EL (cell line): ENCODE measurements at regions not wholly inside any gene's neighbourhood (a gene's known extent, or its start where the extent isn't known, plus 50 kb on each side); places are given as distances from the start of the nearest gene placed in this dataset.
A peak's percentile ranks its signal among the peaks of the same experiment; 100 is the strongest.

Experiments
- DNase-seq: peaks from one replicate; pipeline ENCODE4 v3.0.0-alpha.2; 2016

DNA sequence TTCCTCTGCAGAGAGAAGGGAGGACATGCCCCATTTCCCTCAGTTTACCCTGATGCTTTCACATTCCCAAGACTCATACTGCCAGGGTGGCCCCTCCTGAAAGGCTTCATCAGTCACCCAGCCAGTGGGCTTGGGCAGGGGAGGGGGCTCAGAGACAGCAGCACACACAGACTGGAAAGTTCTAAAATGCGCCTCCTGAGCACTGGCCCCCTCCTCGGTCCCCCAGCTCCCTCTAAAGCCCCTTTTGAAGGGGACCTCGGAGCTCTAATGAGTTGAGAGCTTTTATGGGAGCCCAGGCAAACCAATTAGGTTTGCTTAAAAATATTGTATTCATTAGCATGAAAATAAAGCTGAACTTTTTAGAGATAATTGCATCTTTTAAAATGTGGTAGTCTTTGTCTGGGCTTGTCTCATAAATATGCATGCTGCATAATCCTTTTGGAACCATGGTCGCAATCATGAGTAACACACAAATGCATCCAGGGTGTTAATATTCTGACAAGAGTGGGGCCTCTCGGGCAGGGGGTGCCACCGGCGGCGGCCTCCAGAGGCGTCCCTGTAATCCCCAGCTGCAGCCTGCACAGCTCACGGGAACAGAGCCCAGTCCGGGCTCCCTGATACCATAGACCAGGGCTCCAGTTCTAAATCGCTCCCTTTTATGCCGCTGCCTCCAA is 78.5 kb downstream of the RPLP1 start:
- DNase-seq: no peak

DNA sequence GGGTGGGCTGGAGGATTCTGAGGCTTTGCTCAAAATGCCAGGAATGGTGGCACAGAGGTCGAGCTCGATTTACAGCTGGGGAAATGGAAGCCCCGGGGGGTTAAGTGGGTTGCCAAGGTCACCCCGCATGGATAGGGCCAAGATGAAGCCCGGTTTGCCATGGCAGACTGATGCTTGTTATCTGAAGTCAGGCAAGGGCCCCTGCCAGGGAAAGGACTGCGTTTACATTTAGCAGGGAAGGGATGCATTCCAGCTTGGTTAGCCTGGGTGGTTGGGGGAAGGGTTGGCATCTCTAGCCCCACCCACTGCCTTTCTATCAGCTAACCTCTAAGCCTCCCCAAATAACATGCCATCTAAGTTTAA is 79.0 kb downstream of the RPLP1 start:
- no peak for DNase-seq

DNA sequence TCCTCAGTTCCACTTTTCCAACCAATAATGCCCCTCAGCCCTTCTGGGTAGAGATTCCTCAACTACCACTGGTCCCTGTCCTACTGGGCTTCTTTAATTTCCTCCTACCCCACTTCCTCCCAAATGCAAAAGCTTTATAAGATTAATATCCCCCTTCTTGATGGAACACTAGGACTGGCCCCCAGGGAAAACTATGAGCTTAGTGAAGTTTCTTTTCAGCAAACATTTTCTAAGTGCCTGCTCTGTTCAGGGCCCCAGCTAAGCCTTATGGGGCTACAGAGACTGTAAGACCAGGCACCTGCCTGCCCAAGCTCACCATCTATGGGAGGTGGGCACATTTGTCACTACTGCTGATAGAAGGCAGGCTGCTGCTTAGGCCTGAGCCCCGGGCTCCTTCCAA is 79.4 kb downstream of the RPLP1 start:
- DNase-seq: no peak

DNA sequence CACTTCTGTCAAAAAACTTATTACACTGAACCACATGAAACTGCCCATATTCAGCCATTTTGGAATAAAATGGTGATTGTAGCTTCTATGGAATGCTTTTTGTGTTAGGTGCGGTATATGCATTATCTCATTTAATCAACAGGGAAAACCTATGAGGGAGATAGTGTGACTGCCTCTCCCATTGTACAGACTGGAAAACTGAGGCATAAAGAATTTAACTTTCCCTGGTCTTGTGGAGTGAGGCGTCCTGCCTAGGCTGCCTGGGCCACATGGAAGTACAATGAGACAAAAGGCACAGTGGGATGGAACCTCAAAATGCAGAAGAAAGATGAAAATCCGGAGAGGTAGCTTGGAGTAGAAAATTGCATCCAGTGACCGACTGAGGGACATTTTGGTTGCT is 80.2 kb downstream of the RPLP1 start:
- no peak for DNase-seq

DNA sequence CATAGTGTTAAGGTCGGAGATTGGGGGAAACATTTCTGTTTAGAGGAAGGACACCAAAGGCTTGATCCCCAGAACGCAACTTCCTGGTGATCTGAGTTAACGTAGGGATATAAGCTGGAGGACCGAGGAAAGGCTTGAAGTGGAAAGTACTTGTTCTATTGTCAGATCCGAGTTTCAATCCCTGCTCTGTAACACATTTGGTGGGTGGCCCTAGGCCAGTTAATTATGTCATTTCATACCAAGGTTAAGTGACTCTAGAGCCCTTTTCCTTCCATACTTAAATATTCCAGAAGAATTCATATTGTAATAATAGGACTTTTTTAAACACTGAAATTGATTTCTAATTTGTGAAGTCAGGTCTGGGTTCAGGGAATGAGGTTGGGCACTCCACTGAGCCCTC is 80.9 kb downstream of the RPLP1 start:
- no peak for DNase-seq

DNA sequence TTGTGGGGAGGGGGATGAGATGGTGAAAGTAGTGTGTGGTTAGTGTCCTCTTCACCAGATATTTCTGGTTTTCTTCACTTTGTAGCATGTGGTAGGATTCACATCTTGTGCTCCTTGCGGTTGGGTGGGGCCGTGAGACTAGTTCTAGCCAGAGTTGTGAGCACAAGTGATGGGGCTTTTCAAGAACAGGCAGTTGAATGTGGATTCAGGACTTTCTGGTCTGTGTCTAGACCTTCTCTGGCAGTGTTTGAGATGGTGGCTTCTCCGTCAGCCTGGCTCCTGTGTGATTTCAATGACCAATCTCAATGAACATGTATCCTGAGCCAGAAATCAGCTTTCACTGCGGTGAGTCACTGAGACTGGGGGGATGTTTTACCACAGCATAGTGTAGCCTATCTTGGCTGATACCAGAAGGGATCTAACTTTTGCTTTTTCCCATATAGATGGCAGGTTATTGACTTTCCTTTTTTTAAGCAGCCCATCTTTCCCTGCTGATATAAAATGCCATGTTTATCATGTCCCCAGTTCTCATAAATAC is 82.6 kb downstream of the RPLP1 start:
- peak; percentile 67 for DNase-seq

DNA sequence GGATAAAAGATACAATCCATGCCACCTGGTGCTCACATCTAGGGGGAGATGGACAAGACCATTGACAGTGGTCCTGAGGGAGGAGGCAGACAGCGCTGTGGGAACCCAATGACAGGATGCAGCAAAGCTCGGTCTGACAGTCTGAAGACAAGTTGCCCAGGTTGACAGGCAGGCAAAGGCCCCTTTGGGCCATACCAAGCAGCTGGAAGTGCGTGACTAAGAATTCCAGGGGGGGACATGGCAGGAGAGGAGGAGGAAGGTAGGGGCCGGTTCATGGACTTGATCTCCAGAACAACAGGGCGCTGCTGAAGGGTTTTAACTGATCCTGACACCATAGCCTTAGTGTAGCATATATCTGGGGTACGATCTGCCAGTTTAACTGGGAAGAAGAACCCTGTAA is 83.4 kb downstream of the RPLP1 start:
- no peak for DNase-seq

DNA sequence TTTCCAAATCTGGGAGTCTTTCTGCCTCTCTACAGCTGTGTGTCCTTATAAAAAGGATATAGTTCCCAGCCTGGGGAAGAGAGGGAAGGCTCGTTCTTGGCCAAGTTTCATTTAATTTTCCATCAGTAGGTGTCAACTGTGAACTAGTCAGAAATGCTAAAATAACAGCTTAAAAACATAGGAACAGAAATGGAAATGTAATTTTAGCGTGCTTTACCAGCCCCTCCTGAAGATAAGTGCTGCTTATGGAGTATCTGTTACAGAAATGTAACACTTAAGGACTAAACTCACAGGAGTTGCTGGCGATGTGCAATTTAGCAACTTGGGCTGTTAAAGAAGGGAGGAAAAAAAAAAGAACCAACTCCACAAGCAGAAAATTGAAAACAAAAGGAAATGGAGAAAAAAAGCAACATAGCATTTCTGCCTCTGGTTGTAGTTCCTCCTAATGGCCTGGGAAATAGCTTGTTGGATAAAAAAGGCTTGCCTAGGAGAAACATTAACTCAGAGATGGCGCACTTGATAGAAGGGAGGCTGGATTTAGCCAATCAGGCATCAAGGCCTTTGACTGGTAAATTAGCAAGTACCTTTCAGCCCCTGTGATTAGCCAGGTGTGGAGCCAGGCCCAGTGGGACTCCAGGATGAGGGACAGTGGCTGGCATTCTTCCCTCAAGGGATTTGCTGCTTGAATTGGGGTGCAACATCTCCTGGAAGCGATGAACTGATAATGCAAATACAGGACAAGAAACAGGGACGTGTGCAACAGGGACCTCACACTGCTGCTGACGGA is 84.3 kb downstream of the RPLP1 start:
- DNase-seq: no peak

DNA sequence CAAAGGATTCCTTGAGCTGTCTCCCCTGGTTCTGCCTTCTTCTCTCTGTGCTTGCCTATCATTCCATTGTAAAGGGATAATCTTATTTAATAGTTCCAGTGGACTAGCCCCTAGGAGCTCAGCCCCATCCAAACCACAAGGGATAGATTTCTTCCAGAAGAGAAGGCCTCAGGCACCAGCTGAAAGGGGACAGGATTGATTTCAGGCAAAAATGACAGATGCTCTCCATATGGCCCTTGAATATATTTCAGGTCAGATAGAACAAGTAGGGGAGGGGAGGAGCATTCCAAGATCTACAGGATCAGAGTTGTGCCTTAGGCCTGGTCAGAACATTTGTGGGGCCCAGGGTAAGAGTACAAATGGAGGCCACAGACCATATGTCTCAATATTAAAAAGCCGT is 85.3 kb downstream of the RPLP1 start:
- no peak for DNase-seq

DNA sequence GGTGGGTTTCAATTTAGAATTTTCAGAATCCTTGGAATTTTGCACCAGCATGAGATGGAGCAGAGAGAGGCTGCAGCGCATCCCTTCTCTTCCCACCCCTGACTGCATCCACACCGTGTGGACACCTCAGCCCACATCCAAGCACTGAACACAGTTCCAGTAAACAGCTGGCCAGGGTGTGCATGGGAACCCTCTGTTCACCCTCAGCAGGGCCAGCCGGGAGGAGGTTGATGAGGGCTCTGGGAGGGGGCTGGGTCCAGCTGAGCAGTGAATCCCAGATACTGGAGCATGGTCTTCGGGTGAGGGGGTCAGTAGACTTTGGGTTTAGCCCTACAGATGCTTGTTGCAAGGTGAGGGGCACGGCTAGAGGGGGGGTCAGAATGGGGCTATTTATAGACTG is 85.8 kb downstream of the RPLP1 start:
- no peak for DNase-seq

DNA sequence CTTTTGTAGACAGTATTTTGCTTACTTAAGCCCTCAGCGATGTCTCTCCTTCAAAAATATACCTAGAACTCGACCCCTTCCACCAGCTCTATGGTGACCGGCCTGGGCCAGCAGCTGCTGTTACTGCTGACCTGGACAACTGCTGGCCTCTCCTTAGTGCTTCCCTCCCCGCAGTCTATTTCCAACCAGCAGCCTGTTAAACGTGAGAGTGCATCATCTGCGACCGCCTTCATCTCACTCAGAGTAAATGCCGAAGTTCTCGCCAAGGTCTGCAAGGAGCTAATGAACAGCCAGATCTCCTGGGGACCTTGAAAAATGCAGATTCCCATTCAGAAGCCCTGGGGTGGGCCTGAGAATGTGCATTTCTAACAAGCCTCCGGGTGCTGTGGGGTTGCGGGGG is 86.7 kb downstream of the RPLP1 start:
- no peak for DNase-seq

DNA sequence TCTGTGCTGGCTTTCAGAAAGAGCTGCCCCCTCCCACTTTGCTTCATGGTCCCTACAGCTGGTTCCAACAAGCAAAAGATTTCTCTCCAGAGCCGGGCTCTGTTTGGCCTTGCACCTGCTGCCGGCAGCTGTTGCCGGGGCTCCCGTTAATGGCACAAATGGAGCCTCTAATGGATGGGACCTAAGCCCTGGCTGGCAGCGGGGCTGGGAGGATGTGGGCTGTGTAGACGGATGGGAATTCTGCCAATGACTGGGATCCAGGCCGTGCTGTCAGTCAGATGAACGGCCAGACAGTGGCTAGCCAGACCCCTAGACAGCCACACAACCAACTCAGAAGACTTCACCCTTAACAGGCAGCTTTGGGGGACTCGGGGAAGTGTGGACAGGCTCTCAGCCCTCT is 88.0 kb downstream of the RPLP1 start:
- DNase-seq: no peak

DNA sequence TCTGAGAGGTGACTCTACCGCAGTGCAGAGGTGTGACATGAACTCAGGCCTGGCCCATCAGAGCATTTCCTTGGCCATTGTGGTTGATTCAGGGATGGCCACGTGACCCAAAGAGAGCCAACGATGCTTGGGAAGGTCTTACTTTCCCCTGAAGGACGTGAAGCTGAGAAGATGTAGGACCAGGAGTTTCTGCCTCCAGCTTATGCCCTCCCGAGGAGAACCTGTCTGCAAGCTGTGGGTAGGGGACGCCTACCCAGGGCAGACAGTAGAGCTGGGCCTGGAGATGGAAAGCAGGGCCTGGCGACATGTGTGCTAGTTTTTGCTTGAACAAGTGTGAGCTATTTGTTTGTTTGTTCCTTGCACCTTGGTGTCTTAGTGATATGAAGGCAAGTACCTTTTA is 89.4 kb downstream of the RPLP1 start:
- DNase-seq: no peak

DNA sequence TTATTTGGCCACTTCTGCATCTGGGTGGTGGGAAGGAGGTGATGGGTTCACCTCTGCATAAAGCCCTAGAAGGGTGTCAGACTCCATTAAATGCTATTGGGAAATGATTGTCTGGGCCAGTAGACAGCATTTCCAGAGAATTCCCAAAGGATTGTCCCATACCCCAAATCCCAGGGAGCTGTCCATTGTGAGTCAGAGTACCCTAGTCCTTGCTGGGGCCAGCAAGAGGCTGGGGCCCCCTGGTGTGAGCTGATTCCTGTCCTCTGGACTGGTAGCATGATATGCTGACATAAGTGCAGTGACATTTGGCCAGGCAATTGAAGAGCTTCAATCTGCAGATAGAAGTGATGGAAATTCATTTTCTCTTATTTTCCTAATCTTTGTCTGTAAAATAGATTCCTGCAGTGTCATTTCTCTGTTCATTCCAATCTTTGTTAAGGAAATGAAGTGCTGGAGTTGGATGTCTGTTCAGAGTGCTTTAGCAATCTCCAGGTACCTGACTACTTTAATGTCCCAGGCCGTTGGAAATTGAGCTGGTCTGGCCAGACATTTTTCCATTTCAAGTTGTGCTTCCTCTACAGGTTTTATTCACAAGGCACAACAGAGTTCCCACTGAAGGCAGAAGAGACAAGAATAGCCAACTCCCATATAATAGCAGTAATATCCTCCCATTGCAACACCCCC is 91.2 kb downstream of the RPLP1 start:
- DNase-seq: no peak

DNA sequence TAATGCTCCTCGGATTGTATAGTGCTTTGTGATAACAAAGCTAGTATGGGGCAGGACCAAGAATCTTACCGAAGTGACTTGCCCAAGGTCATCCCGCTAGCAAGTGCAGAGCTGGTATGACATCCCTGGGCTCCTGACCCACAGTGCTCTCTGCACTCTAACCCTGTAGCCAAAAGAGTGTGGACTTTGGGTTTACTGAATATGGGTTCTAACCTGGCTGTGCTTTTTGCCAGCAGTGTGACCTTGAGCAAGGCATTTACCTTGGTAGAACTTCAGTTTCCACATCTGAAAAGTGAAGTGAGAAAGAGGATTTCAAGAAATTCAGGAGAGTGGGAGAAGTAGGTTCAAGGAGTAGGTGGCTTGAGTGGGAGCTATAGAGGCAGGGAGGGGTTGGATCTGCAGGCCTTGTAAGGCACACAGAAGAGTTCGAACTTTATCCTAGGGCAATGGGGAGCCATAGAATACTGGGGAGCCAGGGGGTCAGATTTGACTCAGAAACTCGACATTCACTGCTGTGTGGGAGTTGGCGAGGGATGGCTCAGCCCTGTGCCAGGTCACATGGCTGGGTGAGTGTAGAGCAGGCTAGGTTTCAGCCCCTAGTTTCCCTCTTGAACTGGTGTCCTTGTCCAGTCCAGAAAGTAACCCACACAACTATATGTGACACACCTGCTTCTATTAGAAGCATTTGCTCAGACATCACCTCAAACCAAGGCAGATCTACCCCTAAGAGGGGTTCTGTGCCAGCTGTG is 91.9 kb downstream of the RPLP1 start:
- DNase-seq: no peak

DNA sequence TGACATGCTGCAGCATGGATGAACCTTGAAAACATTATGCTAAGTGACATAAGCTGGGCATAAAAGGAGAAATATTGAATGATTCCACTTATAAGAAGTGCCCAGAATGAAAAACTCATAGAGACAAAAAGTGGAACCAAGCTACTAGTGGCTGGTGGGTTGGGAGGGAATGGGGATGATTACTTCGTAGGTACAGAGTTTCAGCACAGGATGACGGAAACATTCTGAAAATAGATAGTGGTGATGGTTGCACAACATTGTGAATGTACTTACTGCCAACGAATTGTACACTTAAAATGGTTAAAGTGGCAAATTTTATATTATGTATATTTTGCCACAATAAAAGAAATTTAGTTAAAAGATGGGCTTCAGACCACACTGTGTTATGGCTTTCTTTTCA is 93.6 kb downstream of the RPLP1 start:
- no peak for DNase-seq

DNA sequence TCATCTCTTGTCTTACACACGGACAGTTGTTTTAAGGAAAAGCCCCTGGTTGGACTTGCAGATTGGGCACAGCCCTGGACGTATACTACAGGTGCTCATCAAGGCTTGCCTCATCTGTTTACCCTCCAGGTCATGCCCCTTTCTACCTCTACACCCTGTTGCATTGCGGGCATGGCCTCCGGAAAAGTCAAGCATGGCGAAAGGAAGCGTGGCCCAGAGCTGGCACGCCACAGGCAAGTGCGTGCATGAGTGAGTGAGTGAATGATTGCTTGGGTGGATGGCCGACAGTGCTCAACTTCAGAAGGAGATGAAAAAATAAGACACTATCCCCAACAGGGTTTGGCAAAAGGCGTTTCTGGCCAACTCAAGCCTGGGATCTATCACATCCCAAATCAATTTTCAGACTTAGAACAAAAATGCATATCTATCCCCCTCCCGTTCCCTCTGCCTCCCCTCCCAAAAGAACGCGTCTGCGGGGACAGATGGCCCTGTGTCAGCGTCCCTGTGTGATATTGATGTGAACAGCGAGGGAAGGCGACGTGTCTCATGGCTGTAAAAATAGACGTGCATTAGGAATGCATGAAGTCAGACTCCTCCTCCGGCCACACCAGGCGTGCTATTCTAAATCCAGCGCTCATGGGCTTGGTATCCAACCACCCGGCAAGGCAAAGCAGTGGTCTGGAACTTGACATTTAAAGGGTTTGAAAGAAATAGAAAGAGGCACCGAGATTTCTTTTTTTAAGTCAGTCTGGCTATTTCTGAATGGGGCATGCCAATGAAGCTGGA is 96.0 kb downstream of the RPLP1 start:
- DNase-seq: no peak

DNA sequence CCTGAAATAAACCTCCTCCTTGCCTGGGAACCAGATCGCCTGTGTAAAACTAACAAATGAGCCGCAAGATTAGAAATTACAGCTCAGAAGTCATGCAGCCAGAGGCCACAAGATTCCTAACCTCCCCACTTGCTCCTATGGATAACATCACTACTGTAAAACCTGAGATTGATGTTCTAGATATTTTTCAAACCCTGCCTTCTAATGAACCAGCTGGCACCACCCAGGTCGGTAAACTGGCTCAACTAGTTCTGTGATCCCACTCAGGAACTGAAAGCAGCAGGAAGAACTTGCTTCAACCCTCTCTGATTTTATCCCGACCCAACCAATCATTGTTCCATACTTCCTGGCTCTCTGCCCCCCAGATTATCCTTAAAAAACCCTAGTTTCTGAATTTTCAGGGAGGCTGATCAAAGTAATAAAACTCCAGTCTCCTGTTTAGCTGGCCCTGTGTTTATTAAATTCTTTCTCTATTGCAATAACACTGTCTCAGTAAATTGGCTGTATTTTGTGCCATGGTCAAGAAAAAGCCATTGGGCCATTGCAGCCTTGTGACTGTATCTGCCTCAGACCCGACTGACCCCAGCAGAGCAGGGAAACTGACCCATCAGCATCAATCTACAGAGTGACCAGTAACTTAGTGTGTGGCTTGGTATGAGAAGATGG is 98.9 kb downstream of the RPLP1 start:
- DNase-seq: no peak

DNA sequence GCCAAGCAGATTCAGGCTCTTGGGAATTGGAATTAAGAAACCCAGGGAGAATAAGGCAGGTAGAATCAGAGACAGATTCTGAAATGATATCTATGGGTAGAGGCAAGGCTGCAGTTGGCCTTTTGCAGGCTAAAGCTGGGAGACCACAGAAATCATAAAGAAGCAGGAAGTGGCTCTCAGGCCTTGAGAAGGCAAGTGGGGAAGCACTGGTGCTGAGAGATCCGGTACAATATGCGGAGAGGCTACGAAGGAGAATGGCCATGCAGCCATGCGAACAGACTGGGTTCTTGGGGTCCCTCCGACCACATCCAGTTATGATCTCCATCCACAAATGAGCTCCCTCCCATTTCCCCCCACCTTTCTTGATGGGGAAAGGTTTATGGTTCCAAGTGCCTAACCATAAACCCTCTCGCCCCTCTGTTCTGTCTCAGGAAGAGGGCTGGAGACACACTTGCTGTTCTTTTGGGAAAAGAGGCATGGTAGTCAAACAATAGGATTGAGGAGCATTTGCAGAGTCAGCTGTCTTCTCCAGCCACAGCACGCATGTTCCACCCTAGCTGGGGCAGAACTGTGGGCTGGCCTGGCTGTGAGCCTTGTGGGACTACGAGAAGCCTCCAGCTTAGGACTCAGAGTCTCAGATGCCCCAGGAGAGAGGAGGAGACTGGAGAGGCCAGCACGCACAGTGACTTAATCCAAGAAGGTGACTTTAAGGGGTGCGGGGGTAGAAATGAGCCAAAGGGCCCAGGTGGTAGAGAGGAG is 99.6 kb downstream of the RPLP1 start:
- no peak for DNase-seq

DNA sequence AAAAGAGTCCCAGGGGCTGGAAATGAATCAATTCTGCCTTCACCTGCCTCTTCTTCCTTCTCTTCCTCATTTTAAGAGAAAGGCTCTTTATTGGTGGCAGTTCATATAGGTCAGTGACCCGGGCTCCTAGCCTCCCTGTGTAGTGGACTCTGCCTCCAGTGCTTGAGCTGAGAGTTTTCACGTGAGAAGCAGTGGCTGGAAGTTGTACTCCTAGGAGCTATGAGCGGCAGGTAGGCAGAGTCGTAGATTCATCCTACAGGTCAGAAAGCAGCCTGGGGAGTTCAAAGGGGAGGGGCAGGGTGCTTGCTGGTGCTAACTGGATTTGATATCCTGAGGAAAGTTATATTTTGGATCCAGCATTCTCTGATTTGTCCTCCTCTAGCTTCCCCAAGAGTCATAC is 101.1 kb downstream of the RPLP1 start:
- no peak for DNase-seq
